SK-N-SH (cell line): ENCODE measurements at regions not wholly inside any gene's neighbourhood (a gene's known extent, or its start where the extent isn't known, plus 50 kb on each side); places are given as distances from the start of the nearest gene placed in this dataset.

ENCODE experiments used
- CTCF ChIA-PET: fragments of 300-600, 350-600 bp; formaldehyde crosslinking; extraction: SDS; loops from one replicate; lab custom pipeline; 2021; lab: Yijun Ruan, JAX
- POLR2A ChIA-PET: fragments of 350-600 bp; sonication (Branson Sonifier 250); formaldehyde crosslinking; extraction: SDS; loops from one replicate; lab custom pipeline; 2020; ENCODE audit warnings: antibody characterized with exemption, inconsistent platforms; lab: Yijun Ruan, JAX
- DNase-seq: peaks from one replicate; pipeline ENCODE4 v3.0.0; 2012
- H2AFZ ChIP-seq: fragments of 200-600 bp; sonication (generic); 2 replicates; pipeline ENCODE4 v1.8.1; 2016; ENCODE audit warnings: antibody characterized with exemption, mild to moderate bottlenecking, low read depth
- H3F3A ChIP-seq: fragments of 200-600 bp; sonication (generic); replicated peaks from 2 replicates; pipeline ENCODE3; 2016; ENCODE audit warnings: antibody characterized with exemption, mild to moderate bottlenecking; ENCODE audit not compliant: insufficient read depth
- H3K27ac ChIP-seq, 2 experiments: fragments of 200-500 bp in 1 of 2; fragments of 200-600 bp in 1 of 2; sonication (Bioruptor generic) in 1 of 2; sonication (generic), shearing (Covaris generic) in 1 of 2; 2 replicates each; pipeline versions ENCODE4 v1.5.1 to v1.6.1; 2014 to 2016; ENCODE audit warnings: low read depth in 2 of 2, inconsistent platforms in 1 of 2, low read length in 1 of 2, mild to moderate bottlenecking in 1 of 2, mixed read lengths in 1 of 2
- H3K27me3 ChIP-seq: fragments of 200-600 bp; sonication (generic), shearing (Covaris generic); 2 replicates; pipeline ENCODE4 v1.6.1; 2016; ENCODE audit warnings: mixed run types; ENCODE audit not compliant: insufficient read depth
- H3K36me3 ChIP-seq, 2 experiments: fragments of 200-500 bp in 1 of 2; fragments of 200-600 bp in 1 of 2; sonication (Bioruptor generic) in 1 of 2; sonication (generic) in 1 of 2; replicated peaks in 1 of 2; 2 replicates each; pipeline versions ENCODE3 to v1.5.1; 2014 to 2016; ENCODE audit warnings: low read length in 1 of 2, mild to moderate bottlenecking in 1 of 2; ENCODE audit not compliant: insufficient read depth in 2 of 2, control insufficient read depth in 1 of 2
- H3K4me1 ChIP-seq, 2 experiments: fragments of 200-500 bp in 1 of 2; fragments of 200-600 bp in 1 of 2; sonication (Bioruptor generic) in 1 of 2; sonication (generic), shearing (Covaris generic) in 1 of 2; 2 replicates each; pipeline versions ENCODE4 v1.5.1 to v1.6.1; 2014 to 2016; ENCODE audit warnings: low read depth in 1 of 2, low read length in 1 of 2, mixed run types in 1 of 2; ENCODE audit not compliant: insufficient read depth in 2 of 2, control insufficient read depth in 1 of 2
- H3K4me2 ChIP-seq: fragments of 200-600 bp; sonication (generic), shearing (Covaris generic); 2 replicates; pipeline ENCODE4 v1.6.1; 2017; ENCODE audit warnings: mixed run types
- H3K4me3 ChIP-seq, 2 experiments: fragments of 200-500 bp in 1 of 2; fragments of 200-600 bp in 1 of 2; sonication (Bioruptor generic) in 1 of 2; sonication (generic), shearing (Covaris generic) in 1 of 2; 2 replicates each; pipeline versions ENCODE4 v1.5.1 to v1.8.1; 2014 to 2016; ENCODE audit warnings: low read depth in 2 of 2, inconsistent platforms in 1 of 2, low read length in 1 of 2, mild to moderate bottlenecking in 1 of 2, mixed read lengths in 1 of 2, moderate library complexity in 1 of 2
- H3K79me2 ChIP-seq: fragments of 200-600 bp; sonication (generic); 2 replicates; pipeline ENCODE4 v1.8.1; 2017; ENCODE audit warnings: mild to moderate bottlenecking; ENCODE audit not compliant: insufficient read depth
- H3K9ac ChIP-seq: fragments of 200-600 bp; sonication (generic); 2 replicates; pipeline ENCODE4 v1.6.1; 2017; ENCODE audit warnings: mixed run types
- H3K9me2 ChIP-seq: fragments of 200-600 bp; sonication (generic); 2 replicates; pipeline ENCODE4 v1.6.1; 2017; ENCODE audit warnings: mixed run types
- H3K9me3 ChIP-seq: fragments of 200-600 bp; sonication (generic); 2 replicates; pipeline ENCODE4 v1.6.1; 2017; ENCODE audit warnings: mixed run types, mild to moderate bottlenecking, moderate library complexity
- H4K20me1 ChIP-seq: fragments of 200-600 bp; sonication (generic); 2 replicates; pipeline ENCODE4 v1.6.1; 2017; ENCODE audit warnings: mild to moderate bottlenecking, mixed run types; ENCODE audit not compliant: insufficient read depth
- ELF1 ChIP-seq: IDR thresholded peaks from 2 replicates; pipeline ENCODE4 v1.4.0; 2012
- EP300 ChIP-seq, 2 experiments: IDR thresholded peaks; 2 replicates each; pipeline versions ENCODE4 v1.4.0 to v1.6.1; 2012; ENCODE audit warnings: borderline replicate concordance in 1 of 2, low read depth in 1 of 2, low read length in 1 of 2
- FOSL2 ChIP-seq: IDR thresholded peaks from 2 replicates; pipeline ENCODE4 v1.4.0; 2012; ENCODE audit warnings: low read depth, mild to moderate bottlenecking, moderate library complexity, borderline replicate concordance
- GABPA ChIP-seq: IDR thresholded peaks from 2 replicates; pipeline ENCODE4 v1.4.0; 2012; ENCODE audit warnings: low read depth, mild to moderate bottlenecking
- MAX ChIP-seq: IDR thresholded peaks from 2 replicates; pipeline ENCODE4 v1.4.0; 2012; ENCODE audit warnings: low read depth
- MEF2A ChIP-seq: IDR thresholded peaks from 2 replicates; pipeline ENCODE4 v1.4.0; 2012; ENCODE audit warnings: low read depth, borderline replicate concordance
- NRF1 ChIP-seq: IDR thresholded peaks from 2 replicates; pipeline ENCODE4 v1.6.1; 2012; ENCODE audit warnings: low read depth, mild to moderate bottlenecking, low read length
- POLR2AphosphoS5 ChIP-seq: IDR thresholded peaks from 2 replicates; pipeline ENCODE4 v1.6.1; 2012; ENCODE audit warnings: low read depth, low read length
- REST ChIP-seq: IDR thresholded peaks from 2 replicates; pipeline ENCODE4 v1.6.1; 2012; ENCODE audit warnings: mild to moderate bottlenecking, low read depth, low read length, moderate library complexity
- RFX5 ChIP-seq: IDR thresholded peaks from 2 replicates; pipeline ENCODE4 v1.6.1; 2012; ENCODE audit warnings: mild to moderate bottlenecking, improper control_type of control experiment, low read length
- TCF12 ChIP-seq: IDR thresholded peaks from 2 replicates; pipeline ENCODE4 v1.4.0; 2012
- TEAD4 ChIP-seq: IDR thresholded peaks from 2 replicates; pipeline ENCODE4 v1.4.0; 2012; ENCODE audit warnings: mild to moderate bottlenecking, borderline replicate concordance; ENCODE audit not compliant: insufficient read depth
- ZBTB33 ChIP-seq: IDR thresholded peaks from 2 replicates; pipeline ENCODE4 v1.4.0; 2012; ENCODE audit warnings: low read depth, borderline replicate concordance
- WGBS: methylation state at CpG from one replicate; pipeline ENCODE4 v1.1.6; 2017; ENCODE audit warnings: low lambda C conversion rate; 5-methylcytosine and 5-hydroxymethylcytosine counted together
- TF ChIP-seq, protein P1 (sequence below): fragments of 150-350 bp; IDR thresholded peaks from 2 replicates; pipeline ENCODE4 v1.6.1; 2017; ENCODE audit warnings: antibody characterized with exemption, low read length, low read depth, borderline replicate concordance
- TF ChIP-seq, protein P2 (sequence below): IDR thresholded peaks from 2 replicates; pipeline ENCODE4 v1.4.0; 2012; ENCODE audit warnings: low read depth, borderline replicate concordance
- TF ChIP-seq, protein P3 (sequence below): fragments of 200-600 bp; sonication (generic); IDR thresholded peaks from 2 replicates; pipeline ENCODE4 v1.6.1; 2017; ENCODE audit warnings: antibody characterized with exemption, mild to moderate bottlenecking, moderate library complexity

DNA sequence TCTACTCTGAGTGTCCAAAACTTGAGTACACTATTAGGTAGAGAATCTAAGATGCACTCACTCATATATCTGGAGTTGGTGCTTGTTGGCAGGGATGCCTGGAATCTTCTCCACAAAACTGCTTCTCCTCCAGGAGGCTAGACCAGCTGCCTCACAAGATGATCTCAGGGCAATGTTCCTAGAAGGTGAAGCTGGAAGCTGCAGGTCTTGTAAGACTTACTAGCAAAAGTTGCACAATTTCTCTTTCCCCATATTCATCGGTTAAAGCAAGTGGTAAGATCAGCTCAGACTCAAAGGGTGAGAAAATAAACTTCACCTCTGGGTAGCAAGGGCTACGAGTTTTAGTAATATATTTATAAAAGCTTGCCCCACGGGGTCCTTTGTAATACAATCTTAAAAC is 454.4 kb upstream of the ACVR2A start:
- Histone ChIP-seq H4K20me1 (no peaks in the 10 kb centered on the region), H3K4me2 (no peak overlapping the region), H3K36me3 (no peaks in the 10 kb centered on the region), H3K4me1 (no peaks in the 10 kb centered on the region), H3K79me2 (no peaks in the 10 kb centered on the region), H3K27ac (no peak overlapping the region), H3K9me2 (no peaks in the 10 kb centered on the region), H3K9ac (no peak overlapping the region), H3K4me3 (no peak overlapping the region), H2AFZ (no peak overlapping the region), H3F3A (no peaks in the 10 kb centered on the region), H3K27me3 (no peaks in the 10 kb centered on the region; the same call in 1 of the 2 replicates), H3K9me3 (no peaks in the 10 kb centered on the region)
- CTCF ChIA-PET: no interaction called here
- DNase-seq: no peak
- TF ChIP-seq, protein P1, sequence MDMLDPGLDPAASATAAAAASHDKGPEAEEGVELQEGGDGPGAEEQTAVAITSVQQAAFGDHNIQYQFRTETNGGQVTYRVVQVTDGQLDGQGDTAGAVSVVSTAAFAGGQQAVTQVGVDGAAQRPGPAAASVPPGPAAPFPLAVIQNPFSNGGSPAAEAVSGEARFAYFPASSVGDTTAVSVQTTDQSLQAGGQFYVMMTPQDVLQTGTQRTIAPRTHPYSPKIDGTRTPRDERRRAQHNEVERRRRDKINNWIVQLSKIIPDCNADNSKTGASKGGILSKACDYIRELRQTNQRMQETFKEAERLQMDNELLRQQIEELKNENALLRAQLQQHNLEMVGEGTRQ: no peak
- TF ChIP-seq ELF1 (no peak), RFX5 (no peak), GABPA (no peak), MAX (no peak), REST (no peak), NRF1 (no peak), TCF12 (no peak), FOSL2 (no peak), MEF2A (no peak), POLR2AphosphoS5 (no peak), ZBTB33 (no peak), EP300 (IDR thresholded peaks at IDR 0.05; ENCODE audit: borderline replicate concordance in 1 of 2, low read depth in 1 of 2, low read length in 1 of 2) (no peak), TEAD4 (no peak)
- TF ChIP-seq, protein P2, sequence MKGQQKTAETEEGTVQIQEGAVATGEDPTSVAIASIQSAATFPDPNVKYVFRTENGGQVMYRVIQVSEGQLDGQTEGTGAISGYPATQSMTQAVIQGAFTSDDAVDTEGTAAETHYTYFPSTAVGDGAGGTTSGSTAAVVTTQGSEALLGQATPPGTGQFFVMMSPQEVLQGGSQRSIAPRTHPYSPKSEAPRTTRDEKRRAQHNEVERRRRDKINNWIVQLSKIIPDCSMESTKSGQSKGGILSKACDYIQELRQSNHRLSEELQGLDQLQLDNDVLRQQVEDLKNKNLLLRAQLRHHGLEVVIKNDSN: no peak
- TF ChIP-seq, protein P3, sequence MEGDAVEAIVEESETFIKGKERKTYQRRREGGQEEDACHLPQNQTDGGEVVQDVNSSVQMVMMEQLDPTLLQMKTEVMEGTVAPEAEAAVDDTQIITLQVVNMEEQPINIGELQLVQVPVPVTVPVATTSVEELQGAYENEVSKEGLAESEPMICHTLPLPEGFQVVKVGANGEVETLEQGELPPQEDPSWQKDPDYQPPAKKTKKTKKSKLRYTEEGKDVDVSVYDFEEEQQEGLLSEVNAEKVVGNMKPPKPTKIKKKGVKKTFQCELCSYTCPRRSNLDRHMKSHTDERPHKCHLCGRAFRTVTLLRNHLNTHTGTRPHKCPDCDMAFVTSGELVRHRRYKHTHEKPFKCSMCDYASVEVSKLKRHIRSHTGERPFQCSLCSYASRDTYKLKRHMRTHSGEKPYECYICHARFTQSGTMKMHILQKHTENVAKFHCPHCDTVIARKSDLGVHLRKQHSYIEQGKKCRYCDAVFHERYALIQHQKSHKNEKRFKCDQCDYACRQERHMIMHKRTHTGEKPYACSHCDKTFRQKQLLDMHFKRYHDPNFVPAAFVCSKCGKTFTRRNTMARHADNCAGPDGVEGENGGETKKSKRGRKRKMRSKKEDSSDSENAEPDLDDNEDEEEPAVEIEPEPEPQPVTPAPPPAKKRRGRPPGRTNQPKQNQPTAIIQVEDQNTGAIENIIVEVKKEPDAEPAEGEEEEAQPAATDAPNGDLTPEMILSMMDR: no peak
- POLR2A ChIA-PET: no interaction called here
- 8% methylated on average over 3 of the region's 3 CpGs for WGBS
